ENCODE measurements at regions not wholly inside any gene's neighbourhood (a gene's known extent, or its start where the extent isn't known, plus 50 kb on each side); places are given as distances from the start of the nearest gene placed in this dataset.

GRCh38 chr11:44464741-44465140, 100.7 kb upstream of the CD82 start:
- TF ChIP-seq EZH2phosphoT487 (IDR thresholded peaks at IDR 0.05; ENCODE audit: insufficient read depth, low read depth) = no peak
- no peak for TF ChIP-seq EZH2 (IDR thresholded peaks at IDR 0.05; ENCODE audit: insufficient read depth, poor library complexity, severe bottlenecking)

Data from GM23248 (cell line).